Activated CD4-positive, CD25-positive, alpha-beta regulatory T cell treated with anti-CD3 and anti-CD28 coated beads, Interleukin-2, amount 50 U/mL, for 72 hours (primary cell): ENCODE measurements at regions not wholly inside any gene's neighbourhood (a gene's known extent, or its start where the extent isn't known, plus 50 kb on each side); places are given as distances from the start of the nearest gene placed in this dataset.

ENCODE experiments used
- DNase-seq: peaks from one replicate; pipeline ENCODE4 v3.0.0; 2021

- DNase-seq = no peak
Observed at GRCh38 chr5:175282611-175283225, 161.3 kb downstream of the DRD1 start.

GRCh38 chr5:175281714-175282113 lies 162.3 kb downstream of the DRD1 start:
- DNase-seq = no peak

GRCh38 chr5:175281257-175281656 lies 162.7 kb downstream of the DRD1 start:
- no peak for DNase-seq

- no peak for DNase-seq
Observed at GRCh38 chr5:175279506-175279905, 164.5 kb downstream of the DRD1 start.

DNA sequence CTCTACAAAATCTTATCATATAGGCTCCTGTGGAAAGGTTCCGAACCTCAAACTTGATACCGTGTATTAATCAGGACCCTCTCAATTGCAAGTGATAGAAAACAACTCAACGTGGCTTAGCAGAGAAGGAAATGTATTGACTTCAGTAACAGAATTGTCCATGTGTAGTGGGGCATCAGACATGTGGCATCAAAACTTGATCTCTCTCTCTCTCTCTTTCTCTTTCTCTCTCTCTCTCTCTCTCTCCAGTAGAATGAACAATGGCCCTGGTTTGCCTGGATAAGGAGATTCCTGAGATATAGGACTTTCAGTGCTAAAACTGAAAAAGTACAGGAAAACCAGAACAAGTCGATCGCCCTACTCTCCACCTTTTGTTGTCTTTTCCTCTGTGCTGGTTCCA lies 168.2 kb downstream of the DRD1 start:
- DNase-seq = no peak

DNA sequence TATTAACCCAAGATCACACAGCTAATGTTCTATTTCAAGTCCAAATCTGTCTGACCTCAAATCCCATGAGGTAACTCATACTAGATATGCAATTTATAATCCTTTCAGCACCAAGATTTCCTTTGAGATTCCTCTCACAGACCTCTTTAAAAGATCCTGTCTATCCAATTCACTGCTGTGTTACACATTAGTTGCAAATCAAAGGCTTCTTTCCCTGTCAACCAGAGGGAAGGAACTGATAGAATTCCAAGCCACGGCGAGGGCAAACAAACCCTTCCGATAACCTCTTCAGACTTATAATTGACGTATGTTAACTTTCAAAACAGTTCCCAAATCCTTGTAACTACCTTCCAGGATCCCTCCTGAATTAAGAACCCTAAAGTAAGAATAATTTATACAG lies 168.9 kb downstream of the DRD1 start:
- no peak for DNase-seq

DNA sequence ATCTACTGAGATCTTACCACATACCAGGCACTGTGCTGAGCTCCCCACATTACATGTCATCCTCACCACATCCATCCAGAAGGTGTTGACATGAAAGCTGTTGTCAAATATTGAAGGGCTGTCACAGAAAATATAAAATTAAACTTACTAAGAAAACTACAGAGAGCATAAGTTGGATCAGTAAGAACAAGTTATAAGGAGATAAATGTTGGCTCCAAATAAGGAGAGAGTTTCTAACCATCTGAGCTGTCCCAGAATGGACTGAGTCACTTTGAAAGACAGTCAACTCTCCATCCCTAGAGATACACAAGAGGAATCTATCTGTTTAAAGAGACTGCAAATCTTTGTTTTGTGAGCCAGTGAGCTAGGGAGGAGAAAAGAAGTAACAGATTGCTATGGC lies 169.8 kb downstream of the DRD1 start:
- no peak for DNase-seq

GRCh38 chr5:175264406-175264805 lies 179.6 kb downstream of the DRD1 start:
- no peak for DNase-seq

- no peak for DNase-seq
Observed at GRCh38 chr5:175263776-175264175, 180.2 kb downstream of the DRD1 start.

DNA sequence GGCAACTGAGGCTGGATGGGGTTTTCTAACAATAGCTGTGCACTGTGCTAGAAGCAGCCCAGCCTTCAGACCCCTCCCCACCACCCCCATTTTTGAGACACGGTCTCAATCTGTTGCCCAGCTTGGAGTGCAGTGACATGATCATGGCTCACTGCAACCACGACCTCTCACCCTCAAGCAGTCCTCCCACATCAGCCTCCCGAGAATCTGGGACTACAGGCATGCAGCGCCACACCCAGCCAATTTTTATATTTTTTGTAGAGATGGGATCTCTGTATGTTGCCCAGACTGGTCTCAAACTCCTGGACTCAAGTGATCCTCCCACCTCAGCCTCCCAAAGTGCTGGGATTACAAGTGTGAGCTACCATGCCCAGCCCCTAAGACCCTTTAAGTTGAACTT lies 182.5 kb downstream of the DRD1 start:
- DNase-seq = no peak

- no peak for DNase-seq
Observed at GRCh38 chr5:175261037-175261436, 182.9 kb downstream of the DRD1 start.

DNA sequence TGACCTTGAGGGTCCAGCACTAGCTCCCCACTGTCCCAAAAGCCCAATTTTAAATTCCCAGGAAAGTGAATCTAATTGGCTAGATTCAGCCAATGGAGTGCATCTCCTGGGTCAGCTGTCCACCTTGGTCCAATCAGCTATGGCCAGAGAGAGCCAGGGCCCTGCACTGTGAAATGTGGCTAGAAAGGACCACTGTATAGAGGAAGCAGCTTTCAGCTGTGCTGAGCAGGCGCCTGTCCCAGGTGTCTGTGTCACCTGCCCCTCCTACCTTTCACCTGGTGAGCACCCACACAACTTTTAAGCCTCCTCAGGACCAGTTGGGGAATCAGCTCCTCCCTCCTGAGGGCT lies 186.2 kb downstream of the DRD1 start:
- no peak for DNase-seq

DNA sequence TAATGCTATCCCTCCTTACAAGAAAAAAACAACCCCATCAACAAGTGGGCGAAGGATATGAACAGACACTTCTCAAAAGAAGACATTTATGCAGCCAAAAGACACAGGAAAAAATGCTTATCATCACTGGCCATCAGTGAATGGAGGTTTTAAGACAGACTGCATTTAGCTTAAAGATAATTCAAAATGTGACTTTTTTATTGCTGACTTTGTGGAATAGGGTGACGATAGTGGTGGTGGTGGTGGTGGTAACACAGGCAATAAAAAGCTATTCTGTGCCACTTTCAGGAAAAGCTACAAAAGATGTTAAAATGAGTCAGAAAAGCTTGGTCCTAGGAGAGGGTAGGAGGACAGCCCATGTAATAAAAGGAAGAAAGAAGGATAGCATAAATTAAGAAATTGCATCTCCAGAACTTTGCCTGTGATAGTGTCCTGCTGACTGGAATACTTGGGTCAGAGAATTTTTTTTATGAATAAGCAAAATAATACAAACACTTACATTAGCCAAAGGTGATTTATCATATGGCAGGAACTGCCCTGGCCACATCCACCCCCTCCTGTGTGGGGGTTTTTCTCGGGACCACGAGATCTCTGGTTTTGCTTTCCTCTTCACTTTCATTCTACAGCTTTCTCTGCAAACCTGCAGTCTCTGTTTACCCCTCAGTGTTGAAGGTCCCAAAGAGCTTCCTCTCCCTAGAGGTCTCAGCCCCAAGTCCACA lies 186.7 kb downstream of the DRD1 start:
- DNase-seq = no peak

DNA sequence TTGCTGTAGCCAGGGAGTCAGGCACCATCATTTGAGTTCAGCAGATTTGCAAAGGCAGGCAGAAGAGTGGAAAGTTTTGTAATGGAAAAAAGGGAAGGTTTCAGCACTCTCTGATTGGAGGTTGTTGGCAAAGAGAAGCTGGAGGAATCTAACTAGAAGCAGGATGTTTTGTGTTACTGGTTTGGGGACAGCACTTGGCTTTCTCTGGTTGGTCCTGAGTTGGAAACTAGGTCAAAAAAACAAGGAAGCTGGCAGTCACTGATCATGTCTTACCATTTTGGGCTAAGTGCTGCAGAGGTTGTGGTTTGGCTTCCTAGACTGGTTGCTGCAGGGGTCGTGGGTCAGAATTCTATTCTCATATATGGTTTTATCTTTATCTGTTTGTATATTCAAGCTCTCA lies 189.8 kb downstream of the DRD1 start:
- no peak for DNase-seq

DNA sequence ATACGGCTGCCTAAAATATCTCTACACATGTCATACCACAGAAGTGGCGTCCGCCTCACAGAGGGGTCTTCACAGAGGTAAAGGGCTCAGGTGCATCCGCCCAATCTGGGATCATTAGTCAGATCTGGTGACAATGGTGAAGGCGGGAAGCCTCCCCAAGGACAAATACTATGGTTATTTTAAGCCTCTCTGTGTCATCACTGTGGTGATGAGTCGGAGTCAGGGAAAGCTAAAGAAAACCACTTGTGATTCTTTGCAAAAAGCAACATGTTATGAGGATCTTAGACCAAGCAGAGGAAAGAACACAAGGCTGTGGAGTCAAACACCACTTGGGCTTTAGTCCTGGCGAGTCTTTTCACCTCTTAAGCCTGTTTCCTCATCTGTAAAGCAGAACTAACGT lies 190.4 kb downstream of the DRD1 start:
- no peak for DNase-seq

- no peak for DNase-seq
Observed at GRCh38 chr5:175252234-175252805, 191.7 kb downstream of the DRD1 start.

DNA sequence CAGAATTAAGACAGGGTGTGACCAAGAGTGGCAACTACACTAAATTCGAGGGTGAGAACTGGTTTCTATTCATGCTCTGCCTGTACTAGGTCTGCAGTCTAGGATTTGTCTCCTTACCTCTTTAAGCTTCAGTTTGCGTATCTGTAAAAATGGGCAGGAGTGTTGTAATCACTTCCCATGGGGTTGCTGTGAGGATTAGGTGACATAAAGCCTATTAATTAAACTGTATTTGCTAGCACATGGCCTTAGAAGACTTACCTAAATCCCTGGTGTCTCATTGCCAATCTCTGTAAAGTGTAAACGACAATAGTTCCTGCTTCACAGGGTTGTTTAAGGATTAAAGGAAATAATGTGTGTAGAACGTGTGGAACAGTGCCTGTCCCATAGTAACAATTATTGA lies 193.6 kb downstream of the DRD1 start:
- no peak for DNase-seq

DNA sequence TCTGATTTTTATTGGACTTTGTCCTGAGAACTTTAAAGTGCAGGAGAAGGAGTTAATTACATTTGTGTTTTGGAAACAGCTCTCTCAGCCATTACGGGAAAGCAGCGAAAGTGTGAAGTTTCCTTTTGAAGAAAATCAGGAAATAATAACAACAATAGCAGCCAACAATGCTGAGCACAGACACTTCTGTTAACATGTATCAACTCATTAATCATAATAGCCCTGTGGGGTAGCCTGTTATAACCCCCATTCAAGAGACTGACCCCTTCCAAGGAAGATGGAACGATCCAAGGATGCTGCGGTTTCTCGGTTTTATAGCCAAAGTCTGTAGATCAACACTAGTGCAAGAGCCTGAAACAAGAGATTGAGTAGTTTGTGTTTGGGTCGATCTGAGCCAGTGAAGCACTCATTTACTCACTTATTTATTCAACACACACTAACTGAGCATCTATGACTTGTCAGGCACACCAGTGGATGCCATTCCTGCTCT lies 195.5 kb downstream of the DRD1 start:
- DNase-seq = no peak

DNA sequence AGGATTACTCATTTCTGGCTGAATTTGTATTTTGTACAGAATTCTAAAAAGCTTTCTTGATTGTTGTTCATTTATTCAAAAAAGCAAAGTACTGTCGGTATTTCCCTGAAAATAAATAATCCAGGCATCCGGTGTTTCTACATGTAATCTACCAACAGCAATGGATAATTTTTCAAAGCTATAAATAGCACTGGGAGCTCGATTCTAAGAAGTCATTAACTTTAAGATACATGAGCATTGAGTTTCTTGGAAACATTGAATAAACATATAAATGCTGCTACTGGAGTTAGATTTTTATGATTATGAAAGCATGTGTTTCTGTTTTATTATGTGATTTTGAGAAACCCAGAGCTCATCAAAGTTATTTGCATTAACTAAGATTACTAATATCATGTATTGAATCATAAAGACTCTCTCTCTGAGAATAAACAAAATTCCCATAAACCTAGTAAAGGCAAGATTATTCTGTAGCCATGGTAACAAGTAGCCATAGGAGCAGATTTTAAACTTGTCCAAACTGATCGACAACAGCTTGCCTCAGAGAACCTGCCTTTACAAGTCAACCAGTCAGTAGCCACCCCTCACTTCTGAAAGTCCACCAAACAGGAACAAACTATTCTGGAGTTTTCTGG lies 197.0 kb downstream of the DRD1 start:
- DNase-seq = no peak

DNA sequence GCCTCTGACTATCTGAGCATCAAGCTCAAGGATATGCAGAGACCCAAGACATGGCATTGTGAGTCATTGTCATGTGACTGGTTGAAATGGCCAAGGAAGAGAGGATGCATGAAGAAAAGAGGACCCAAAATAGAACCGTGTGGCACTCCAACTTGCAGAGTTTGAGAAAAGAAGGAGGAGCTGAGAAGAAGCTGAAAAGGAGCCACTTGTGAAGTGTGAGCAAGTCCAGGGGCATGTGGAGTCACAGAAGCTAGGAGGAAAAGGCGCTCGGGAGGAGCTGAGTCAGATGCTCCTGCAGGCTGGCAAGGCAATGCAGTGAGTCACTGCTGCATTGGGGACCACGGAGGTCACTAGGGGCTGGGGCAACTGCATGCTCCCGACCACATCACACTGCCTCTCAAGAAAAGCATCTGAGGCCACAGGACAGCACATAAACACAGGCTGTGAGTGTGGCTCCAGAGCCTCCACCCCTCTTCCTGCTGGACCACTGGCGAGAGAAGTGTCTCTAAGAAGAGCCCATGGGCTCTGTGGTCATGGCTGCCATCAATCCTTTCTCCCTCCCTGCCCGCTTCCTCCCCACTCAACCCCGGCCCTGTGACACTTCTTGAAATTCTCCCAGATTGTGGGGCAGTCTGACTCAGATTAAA lies 197.6 kb downstream of the DRD1 start:
- no peak for DNase-seq

DNA sequence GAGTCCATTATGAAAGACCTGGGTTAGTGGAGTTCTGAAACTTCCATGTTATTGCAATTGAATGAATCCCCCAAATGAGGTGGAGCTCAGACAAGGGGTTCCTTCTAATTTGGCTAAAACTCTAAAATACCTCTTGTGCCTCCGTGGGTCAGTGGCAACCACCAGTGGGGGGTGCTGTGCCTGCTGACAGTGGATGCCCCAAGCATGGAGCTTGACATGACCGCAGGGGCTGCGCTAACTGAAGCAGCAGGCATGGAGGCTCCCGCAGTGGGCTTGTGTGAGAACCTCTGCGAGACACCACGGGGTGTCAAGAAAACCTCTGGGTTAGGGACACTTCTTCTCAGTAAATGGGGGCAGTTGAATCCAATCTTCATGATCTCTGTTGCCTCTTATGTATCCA lies 200.5 kb downstream of the DRD1 start:
- no peak for DNase-seq

GRCh38 chr5:175242207-175242606 lies 201.8 kb downstream of the DRD1 start:
- DNase-seq = no peak

DNA sequence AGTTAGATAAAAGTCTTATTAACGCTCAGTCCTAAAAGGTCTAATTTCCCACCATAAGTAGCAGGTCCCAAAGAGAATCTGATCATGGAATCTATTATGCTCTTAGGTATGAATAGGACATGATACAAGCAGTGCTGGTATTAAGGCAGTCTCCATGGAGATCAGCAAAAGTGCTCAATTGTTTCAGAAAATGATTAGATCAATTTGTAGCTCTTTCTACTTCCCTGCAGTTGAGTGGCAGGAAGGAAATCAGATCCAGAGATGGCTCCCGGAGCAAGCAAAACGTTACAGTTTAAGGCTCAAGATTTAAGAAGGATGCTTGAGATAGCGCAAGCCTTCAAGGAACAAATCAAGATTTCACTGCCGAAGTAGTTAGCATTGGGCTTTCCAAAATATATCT lies 205.7 kb downstream of the DRD1 start:
- no peak for DNase-seq

- no peak for DNase-seq
Observed at GRCh38 chr5:175236176-175236575, 207.8 kb downstream of the DRD1 start.
